Keratinocyte (primary cell): ENCODE measurements at regions not wholly inside any gene's neighbourhood (a gene's known extent, or its start where the extent isn't known, plus 50 kb on each side); places are given as distances from the start of the nearest gene placed in this dataset.

ENCODE experiments used
- CTCF ChIP-seq, 3 experiments: IDR thresholded peaks in 1 of 3; conservative IDR thresholded peaks in 1 of 3; optimal IDR thresholded peaks in 1 of 3; 2 replicates in 2 of 3; 3 replicates in 1 of 3; pipeline versions ENCODE3 to v1.5.1; 2011; ENCODE audit warnings: low read length in 3 of 3, mild to moderate bottlenecking in 3 of 3, moderate library complexity in 2 of 3, control low read depth in 1 of 3, inconsistent platforms in 1 of 3; ENCODE audit not compliant: insufficient read depth in 2 of 3; ENCODE audit errors: extremely low read depth in 1 of 3
- EZH2 ChIP-seq: IDR thresholded peaks from one replicate; pipeline ENCODE4 v1.6.1; 2012; ENCODE audit warnings: inconsistent platforms, mild to moderate bottlenecking, low read length, moderate library complexity

- no peak for TF ChIP-seq CTCF (optimal IDR thresholded peaks at IDR 0.05 in 1 of 3, IDR thresholded peaks at IDR 0.05 in 1 of 3, conservative IDR thresholded peaks at IDR 0.05 in 1 of 3; ENCODE audit: extremely low read depth in 1 of 3, insufficient read depth in 2 of 3, low read length in 3 of 3)
- no peak for TF ChIP-seq EZH2
Measured at GRCh38 chr2:22879009-22879863, 505.7 kb upstream of the KLHL29 start.
